HUES48 (cell line): ENCODE measurements at regions not wholly inside any gene's neighbourhood (a gene's known extent, or its start where the extent isn't known, plus 50 kb on each side); places are given as distances from the start of the nearest gene placed in this dataset.
A peak's percentile ranks its signal among the peaks of the same experiment; 100 is the strongest.

Experiments used
- H3K27ac ChIP-seq: one replicate; pipeline ENCODE4 v1.7.0; 2013; ENCODE audit warnings: low read depth, low read length, inconsistent platforms
- H3K27me3 ChIP-seq: 2 replicates; pipeline ENCODE4 v1.6.1; 2013; ENCODE audit warnings: mild to moderate bottlenecking, low read length; ENCODE audit not compliant: control insufficient read depth, insufficient read depth
- H3K36me3 ChIP-seq: 2 replicates; pipeline ENCODE4 v1.6.1; 2013; ENCODE audit warnings: low read length; ENCODE audit not compliant: control insufficient read depth, insufficient read depth
- H3K4me1 ChIP-seq: 2 replicates; pipeline ENCODE4 v1.6.1; 2013; ENCODE audit warnings: mild to moderate bottlenecking, low read length; ENCODE audit not compliant: control insufficient read depth, insufficient read depth
- H3K4me3 ChIP-seq: 2 replicates; pipeline ENCODE4 v1.5.1; 2013; ENCODE audit warnings: mild to moderate bottlenecking, low read depth, low read length
- H3K9ac ChIP-seq: 2 replicates; pipeline ENCODE4 v1.6.1; 2013; ENCODE audit warnings: mild to moderate bottlenecking, low read depth, low read length, moderate library complexity
- H3K9me3 ChIP-seq: 2 replicates; pipeline ENCODE4 v1.6.1; 2013; ENCODE audit warnings: low read length; ENCODE audit not compliant: control insufficient read depth, insufficient read depth

DNA sequence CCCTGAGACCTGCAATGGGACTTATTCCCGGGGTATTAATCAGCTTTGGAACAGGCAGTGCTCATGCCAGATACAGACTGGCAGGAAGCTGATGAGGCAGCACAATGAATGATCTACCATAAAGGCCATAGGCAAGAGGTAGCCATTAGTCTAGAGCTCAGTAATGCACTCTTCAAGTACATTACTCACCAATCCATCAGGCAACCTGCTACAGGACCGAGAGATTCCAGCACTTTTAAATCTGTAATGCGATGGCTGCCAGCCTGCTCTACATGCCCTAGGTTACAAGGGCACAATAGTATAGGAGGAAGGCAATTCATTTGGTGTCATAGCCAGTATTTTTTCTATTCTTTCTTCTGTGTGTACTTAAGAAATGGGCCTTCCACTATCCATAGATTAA lies 217.8 kb upstream of the PMFBP1 start:
- no peaks in the 10 kb centered on the region for H3K36me3 ChIP-seq
- H3K27me3 ChIP-seq, result no peaks in the 10 kb centered on the region
- peaks cover 14% of the 10 kb centered on the region for H3K9me3 ChIP-seq
- no peaks in the 10 kb centered on the region for H3K4me1 ChIP-seq
- no peak overlapping the region for H3K27ac ChIP-seq
- no peak overlapping the region for H3K4me3 ChIP-seq
- no peak overlapping the region for H3K9ac ChIP-seq

DNA sequence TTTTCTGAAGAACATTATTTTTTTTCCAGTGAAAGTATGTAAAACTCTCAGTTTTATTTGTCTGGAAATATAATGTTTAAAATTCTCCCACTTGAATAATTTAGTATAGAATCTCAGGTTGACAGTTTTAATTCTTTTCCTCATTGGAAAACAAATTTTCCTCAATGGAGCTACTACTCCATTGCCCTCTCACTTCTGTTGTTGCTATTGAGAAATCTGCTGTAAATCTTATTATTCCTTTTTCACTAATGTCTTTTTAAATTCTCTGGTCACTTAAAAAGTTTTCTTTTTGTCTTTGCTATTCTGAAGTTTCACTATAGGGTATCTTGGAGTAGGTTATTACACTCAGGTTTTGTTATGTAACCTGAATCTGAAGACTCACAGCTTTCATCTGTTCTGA lies 216.1 kb upstream of the PMFBP1 start:
- no peak overlapping the region for H3K4me3 ChIP-seq
- H3K27me3 ChIP-seq, result no peaks in the 10 kb centered on the region
- no peaks in the 10 kb centered on the region for H3K4me1 ChIP-seq
- peaks cover 14% of the 10 kb centered on the region for H3K9me3 ChIP-seq
- no peaks in the 10 kb centered on the region for H3K36me3 ChIP-seq
- no peak overlapping the region for H3K27ac ChIP-seq
- H3K9ac ChIP-seq, result no peak overlapping the region

DNA sequence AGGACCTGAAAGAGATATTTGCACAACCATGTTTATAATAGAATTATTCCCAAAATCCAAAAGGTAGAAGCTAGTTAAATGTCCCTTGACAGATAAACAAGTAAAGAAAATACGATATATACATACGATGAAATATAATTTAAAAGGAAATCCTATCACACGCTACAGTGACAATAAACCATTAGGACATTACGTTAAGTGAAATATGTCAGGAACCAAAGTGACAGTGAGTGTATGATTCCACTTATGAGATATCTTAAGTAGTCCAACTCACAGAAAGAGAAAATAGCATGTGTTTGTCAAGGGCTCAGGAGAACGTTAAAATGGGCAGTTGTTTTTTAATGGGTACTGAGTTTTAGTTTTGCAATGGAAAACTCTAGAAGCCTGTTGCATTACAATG lies 212.7 kb upstream of the PMFBP1 start:
- H3K27me3 ChIP-seq, result no peaks in the 10 kb centered on the region
- H3K9ac ChIP-seq, result no peak overlapping the region
- no peak overlapping the region for H3K4me3 ChIP-seq
- peaks cover 14% of the 10 kb centered on the region for H3K9me3 ChIP-seq
- no peaks in the 10 kb centered on the region for H3K36me3 ChIP-seq
- peaks cover 8% of the 10 kb centered on the region for H3K4me1 ChIP-seq
- H3K27ac ChIP-seq, result no peak overlapping the region

DNA sequence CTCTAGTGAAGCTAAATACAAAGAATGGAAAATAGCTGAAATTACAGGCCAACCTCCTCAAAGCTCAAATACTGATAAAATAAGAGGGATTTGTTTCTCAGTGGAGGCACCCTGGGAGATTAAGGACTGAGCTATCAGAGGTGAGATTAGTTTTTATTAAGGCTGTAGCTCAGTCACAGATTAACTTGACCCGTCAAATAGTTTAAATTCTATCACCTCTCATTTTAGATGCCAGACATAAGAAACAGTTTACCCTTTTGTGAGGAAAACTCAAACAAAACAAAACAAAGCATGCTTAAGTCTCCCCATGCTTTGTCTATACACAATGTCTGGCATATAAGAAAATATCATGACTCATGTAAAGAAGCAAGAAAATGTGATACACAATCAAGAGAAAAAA lies 208.3 kb upstream of the PMFBP1 start:
- Histone ChIP-seq H3K9me3 (no peaks in the 10 kb centered on the region), H3K4me3 (no peak overlapping the region), H3K4me1 (peaks cover 8% of the 10 kb centered on the region), H3K36me3 (no peaks in the 10 kb centered on the region), H3K9ac (no peak overlapping the region), H3K27ac (peak overlapping the region; percentile 51), H3K27me3 (no peaks in the 10 kb centered on the region)

DNA sequence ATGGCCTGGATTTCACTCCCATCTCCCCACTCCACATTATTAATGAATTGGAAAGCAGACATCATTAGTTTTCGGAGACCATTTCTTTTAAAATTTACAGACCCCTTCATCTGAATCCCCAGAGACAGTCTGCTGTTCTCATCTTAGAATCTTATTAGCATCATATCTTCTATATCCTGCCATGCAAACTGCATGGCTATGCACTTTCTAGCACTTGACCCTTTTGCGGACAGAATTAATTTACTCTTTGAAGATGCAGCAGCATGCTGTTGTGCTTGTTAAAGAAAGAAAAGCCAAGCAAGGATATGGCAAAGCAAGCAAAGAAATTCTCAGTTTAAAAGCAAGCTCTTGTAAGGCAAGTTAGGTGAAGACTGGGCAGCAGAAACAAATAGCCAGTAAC lies 201.2 kb upstream of the PMFBP1 start:
- no peak overlapping the region for H3K9ac ChIP-seq
- H3K4me3 ChIP-seq, result no peak overlapping the region
- no peaks in the 10 kb centered on the region for H3K9me3 ChIP-seq
- H3K4me1 ChIP-seq, result peaks cover 38% of the 10 kb centered on the region
- H3K27ac ChIP-seq, result no peak overlapping the region
- no peaks in the 10 kb centered on the region for H3K36me3 ChIP-seq
- no peaks in the 10 kb centered on the region for H3K27me3 ChIP-seq

DNA sequence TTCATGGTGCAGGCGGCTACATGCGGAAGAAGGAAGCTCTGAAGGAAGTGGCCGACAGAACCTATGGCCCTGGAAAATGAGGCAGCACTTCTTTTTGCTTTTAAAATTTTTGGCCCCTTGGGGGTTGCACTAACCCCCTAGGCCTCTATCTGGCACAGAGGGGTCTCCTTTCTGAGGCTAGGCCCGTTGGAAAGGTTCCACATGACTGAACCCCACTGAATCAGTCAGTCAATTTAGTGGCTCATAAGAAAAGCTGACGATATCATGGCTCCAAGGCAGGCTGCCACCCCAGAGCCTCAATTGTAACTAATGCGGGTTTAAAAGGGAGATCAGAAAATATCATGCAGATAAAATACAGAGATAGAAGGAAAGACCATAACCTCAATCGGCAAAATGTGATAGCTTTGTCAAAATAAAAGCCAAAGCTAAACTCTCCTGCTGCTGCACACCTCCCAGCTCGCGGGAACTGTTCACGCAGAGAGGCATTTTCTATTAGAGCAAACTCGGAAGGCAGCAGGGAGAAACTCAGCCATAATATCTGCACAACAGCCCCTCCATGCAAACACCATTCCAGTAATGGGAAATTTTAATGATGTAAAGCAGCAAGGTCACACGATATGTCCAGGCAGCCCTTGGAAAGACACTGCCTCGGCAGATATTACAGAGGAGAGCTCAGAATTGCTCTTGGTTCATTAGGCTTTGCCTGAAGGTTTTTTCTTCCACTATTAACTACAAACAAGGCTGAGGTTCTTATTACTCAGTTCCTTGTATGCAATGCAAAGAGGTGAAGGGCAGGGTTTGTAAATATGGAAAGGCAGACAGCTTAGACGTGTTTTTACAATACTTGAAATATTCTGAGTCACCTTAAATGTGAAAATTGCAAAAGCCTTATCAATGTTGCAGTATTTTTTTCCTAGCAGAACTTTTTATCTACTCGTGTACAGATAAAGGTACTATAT lies 200.4 kb upstream of the PMFBP1 start:
- Histone ChIP-seq H3K27ac (peak overlapping the region; percentile 86), H3K36me3 (no peaks in the 10 kb centered on the region), H3K9ac (peak overlapping the region; percentile 43; the same call in 1 of the 2 replicates), H3K9me3 (no peaks in the 10 kb centered on the region), H3K4me3 (no peak overlapping the region), H3K27me3 (no peaks in the 10 kb centered on the region), H3K4me1 (peaks cover 38% of the 10 kb centered on the region)

DNA sequence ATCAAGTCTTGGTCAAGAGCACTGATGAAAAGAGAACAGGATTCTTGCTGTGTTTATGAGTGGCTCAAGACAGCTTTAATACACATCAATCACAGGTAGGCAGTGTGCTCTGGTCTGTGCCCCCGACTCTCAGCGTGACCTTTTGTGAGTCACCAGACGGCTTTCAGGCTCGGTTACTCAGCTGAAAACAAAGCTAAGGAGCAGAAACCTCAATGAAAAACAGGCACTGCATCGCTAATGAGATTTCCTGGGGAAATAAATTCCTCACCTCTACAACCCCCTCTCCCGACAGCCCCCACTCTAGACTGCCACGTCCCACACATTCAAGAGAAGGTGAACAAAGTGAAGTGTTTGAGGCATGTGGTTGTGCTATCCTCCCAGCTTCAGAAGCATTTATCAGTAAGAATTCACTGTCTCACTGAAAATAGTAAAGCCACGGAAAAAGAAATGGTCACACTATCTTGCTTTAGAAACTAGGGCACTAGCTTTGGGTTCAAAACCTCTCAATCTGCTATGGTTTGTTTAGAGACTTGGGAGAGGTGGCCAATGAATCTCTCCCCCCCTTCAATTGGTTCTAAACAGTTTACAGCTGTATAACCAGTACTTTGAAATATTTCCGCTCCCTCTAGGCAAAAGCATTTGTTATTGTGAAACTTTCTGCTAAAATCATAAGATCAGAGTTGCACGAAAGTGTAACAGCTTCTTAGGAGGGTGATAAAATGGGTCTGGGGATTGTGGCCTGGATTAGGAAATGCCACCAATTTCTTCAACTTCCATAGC lies 199.5 kb upstream of the PMFBP1 start:
- H3K9ac ChIP-seq, result peak overlapping the region; percentile 43; the same call in 1 of the 2 replicates
- H3K27ac ChIP-seq, result peak overlapping the region; percentile 86
- no peak overlapping the region for H3K4me3 ChIP-seq
- H3K36me3 ChIP-seq, result no peaks in the 10 kb centered on the region
- H3K27me3 ChIP-seq, result no peaks in the 10 kb centered on the region
- H3K9me3 ChIP-seq, result no peaks in the 10 kb centered on the region
- peaks cover 38% of the 10 kb centered on the region for H3K4me1 ChIP-seq

DNA sequence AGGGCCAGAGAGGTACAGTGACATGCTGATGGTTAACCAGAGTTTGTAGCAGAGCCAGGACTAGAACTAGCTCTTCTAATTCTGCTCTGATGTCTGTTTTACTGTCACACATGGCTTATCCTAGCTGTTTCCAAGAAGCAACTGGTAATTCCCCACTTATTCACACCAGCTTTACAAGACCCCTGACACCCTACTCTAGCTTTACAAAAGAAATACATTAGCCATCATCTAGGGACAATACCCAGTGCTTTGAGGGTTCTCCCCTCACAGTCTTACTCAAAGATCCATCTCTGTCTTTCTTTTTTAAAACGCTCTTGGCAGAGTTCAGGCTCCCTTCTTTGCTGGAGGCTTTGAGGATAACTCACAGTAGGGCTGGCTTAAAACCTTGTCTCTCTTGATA lies 197.3 kb upstream of the PMFBP1 start:
- no peaks in the 10 kb centered on the region for H3K36me3 ChIP-seq
- peaks cover 38% of the 10 kb centered on the region for H3K4me1 ChIP-seq
- no peak overlapping the region for H3K9ac ChIP-seq
- no peak overlapping the region for H3K4me3 ChIP-seq
- H3K27me3 ChIP-seq, result no peaks in the 10 kb centered on the region
- H3K27ac ChIP-seq, result no peak overlapping the region
- no peaks in the 10 kb centered on the region for H3K9me3 ChIP-seq

DNA sequence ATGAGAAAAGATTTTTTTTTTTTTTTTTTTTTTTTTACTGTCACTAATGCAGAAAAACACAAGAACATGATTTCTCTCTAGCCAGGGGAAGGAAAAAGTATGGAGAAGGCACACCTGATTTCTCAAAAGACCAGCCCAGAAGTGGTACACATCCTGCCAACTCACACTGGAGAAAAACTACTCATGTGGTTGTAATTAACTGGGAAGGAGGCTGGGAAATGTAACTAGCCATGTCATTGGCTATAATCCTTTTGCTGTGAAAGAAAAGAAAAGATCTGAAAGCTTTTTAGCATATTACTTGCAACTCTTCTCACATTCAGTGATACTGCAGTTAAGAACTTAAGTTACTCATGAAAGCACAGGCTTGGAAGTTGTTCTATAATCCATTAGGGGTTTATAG lies 195.9 kb upstream of the PMFBP1 start:
- no peaks in the 10 kb centered on the region for H3K27me3 ChIP-seq
- H3K36me3 ChIP-seq, result no peaks in the 10 kb centered on the region
- no peaks in the 10 kb centered on the region for H3K9me3 ChIP-seq
- no peak overlapping the region for H3K4me3 ChIP-seq
- peaks cover 38% of the 10 kb centered on the region for H3K4me1 ChIP-seq
- no peak overlapping the region for H3K27ac ChIP-seq
- H3K9ac ChIP-seq, result no peak overlapping the region

DNA sequence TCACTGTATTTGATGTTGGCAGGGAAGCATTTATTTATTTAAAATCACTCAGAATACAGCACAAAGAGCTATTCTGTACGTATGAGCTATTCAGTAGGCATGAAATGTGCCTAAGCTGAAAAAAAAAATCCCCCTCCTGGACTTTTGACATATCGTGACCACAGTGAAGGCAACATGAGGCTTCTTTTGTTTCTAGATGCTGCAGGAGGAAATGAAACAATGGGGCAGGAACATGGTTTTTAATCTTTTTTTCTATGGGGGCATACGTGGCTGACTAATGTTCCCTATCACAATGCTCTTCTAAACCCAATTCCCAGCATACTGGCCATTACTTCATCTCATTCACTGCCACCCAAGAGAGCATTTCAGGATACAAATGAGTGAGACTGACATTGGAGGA lies 191.0 kb upstream of the PMFBP1 start:
- H3K27me3 ChIP-seq, result no peaks in the 10 kb centered on the region
- no peak overlapping the region for H3K27ac ChIP-seq
- no peak overlapping the region for H3K9ac ChIP-seq
- no peak overlapping the region for H3K4me3 ChIP-seq
- H3K36me3 ChIP-seq, result no peaks in the 10 kb centered on the region
- no peaks in the 10 kb centered on the region for H3K4me1 ChIP-seq
- H3K9me3 ChIP-seq, result no peaks in the 10 kb centered on the region

DNA sequence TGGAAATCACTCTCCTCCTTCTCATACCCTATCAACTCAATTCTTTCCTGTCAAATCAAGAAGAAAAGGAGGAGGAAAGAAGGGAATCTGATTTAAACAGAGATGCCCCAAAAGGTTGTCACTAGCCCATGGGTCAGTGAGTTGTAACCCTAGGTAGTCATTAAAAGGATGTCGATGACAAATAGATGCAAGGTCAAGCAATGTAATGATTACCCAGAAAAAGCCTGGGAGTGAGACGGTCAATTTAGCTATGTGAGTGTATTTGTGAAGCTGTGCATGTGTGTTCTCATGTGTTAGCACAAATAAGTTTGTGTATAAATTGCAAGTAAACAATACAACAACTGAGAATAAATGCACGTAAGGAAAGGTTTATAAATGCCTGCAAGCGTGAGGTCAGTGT lies 190.5 kb upstream of the PMFBP1 start:
- Histone ChIP-seq H3K27ac (no peak overlapping the region), H3K4me3 (no peak overlapping the region), H3K4me1 (no peaks in the 10 kb centered on the region), H3K36me3 (no peaks in the 10 kb centered on the region), H3K9me3 (no peaks in the 10 kb centered on the region), H3K27me3 (no peaks in the 10 kb centered on the region), H3K9ac (no peak overlapping the region)
